Activated CD4-positive, alpha-beta T cell treated with anti-CD3 and anti-CD28 coated beads, Interleukin-2, Interleukin-6, amounts not matched to agents 100 ng/mL and 50 ng/mL, durations not matched to agents 16 hours and 8 hours (primary cell): ENCODE measurements at regions not wholly inside any gene's neighbourhood (a gene's known extent, or its start where the extent isn't known, plus 50 kb on each side); places are given as distances from the start of the nearest gene placed in this dataset.
"Not testable (repeated sequence)": the region's sequence is repeated elsewhere in the genome, so short reads cannot be mapped to it uniquely, and the experiment has no call there.

Experiments used
- DNase-seq: peaks from one replicate; pipeline ENCODE4 v3.0.0-alpha.2; 2020

DNA sequence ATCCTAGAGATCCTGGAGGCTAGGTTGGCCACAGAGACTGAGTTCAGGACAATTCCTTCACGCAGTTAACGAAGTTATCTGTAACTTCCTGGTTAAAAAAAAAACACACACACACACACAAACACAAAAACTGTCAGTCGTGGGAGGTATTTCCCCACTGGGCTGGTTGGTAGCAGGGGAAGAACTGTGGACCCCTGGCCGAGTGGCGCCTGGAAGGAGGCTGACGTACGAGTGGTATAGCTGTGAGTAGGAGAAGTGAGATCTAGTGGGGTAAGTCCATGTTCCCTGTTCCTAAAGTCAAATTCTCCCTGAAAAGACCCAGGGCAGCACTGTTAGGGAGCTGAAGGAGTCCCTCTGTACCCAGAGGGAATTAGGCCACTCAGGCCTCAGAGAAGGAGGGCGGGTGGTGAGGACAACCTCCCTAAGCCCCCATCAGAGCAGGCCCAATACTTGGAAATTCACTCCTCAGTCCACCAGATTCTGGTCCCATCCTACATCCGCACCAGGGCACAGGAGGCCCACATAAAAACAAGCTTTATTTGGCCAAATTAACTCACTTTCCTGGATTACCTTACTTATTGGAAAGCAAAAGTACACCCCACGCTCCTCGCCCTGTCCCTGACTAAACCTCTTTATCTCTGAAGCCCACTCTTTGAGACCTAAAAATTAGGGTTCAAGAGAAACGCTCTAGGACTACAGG is 108.3 kb upstream of the FOXD4L5 start:
- DNase-seq = not testable (repeated sequence)

DNA sequence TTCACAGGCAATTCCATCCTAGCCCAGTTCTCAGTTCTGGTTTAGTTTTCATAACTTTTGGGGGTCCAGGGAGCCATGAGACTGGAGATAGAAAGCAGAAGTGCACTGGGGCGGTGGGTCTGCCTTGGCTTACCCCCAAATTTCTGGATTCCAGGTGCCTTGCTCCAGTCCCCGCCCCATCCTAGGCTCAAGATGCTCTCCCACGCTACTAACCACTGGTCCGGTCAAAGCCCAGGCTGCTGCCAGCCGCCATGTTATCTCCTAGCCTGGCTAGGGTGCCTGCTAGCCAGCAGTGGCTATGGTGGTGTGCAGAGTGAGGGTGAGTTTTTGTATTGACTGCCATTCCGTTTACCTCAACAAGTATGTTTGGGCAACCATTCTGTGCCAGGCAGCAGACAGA is 107.6 kb upstream of the FOXD4L5 start:
- DNase-seq = not testable (repeated sequence)

DNA sequence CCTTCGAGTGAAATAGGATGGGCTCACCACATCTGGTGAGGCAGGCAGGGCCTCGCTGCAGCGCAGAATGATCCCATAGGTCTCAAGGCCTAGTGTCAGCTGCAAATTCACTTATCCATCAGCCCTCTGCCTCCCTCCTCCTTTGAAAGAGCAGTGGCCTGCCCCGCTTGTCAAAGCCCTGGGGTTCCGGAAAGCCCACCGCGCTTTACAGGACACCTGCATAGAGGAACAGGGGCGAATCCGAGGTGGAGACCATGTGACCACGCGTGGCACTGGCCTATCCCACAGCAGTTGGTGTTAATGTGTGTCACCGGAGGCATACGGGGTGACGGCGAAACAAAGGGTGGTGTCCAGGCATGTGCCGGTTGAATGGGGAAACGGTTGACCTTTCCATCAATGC is 104.7 kb upstream of the FOXD4L5 start:
- peak; percentile 22 for DNase-seq

DNA sequence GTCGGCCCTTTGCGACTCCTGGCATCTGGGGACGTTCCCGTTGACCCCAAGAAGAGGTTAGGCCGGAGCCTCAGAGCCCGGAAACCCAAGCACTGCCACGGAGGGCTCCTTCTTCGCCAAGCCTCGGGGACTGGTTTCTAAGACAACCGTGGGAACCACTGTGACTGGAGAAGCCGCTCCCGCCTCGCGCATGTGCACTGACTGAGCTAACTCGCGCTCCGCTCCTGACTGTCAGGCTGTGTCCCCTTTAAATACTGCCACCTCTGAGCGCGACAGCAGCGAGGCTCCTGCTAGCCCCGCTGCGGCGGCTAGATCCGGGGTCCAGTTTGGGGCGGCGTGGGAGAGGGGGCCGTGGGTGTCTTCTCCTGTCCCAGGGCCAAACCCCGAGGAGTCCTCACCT is 104.2 kb upstream of the FOXD4L5 start:
- DNase-seq = not testable (repeated sequence)

DNA sequence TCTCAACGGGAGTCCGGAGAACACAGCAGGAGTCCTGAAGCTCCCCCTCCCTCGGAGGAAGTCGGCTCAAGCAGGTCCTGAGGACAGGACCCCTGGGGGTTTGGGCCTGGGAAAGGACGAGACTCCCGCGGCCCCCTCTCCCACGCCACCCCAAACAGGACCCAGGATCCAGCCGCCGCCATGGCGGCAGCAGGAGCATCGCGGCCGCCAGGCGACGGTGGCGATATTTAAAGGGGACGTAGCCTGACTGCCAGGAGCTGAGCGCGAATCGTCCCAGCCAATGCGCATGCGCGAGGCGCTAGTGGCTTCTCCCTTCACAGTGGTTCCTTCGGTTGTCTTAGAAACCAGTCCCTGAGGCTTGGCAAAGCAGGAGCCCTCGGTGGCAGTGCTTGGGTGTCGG is 101.7 kb upstream of the FOXD4L5 start:
- DNase-seq = peak; percentile 79

DNA sequence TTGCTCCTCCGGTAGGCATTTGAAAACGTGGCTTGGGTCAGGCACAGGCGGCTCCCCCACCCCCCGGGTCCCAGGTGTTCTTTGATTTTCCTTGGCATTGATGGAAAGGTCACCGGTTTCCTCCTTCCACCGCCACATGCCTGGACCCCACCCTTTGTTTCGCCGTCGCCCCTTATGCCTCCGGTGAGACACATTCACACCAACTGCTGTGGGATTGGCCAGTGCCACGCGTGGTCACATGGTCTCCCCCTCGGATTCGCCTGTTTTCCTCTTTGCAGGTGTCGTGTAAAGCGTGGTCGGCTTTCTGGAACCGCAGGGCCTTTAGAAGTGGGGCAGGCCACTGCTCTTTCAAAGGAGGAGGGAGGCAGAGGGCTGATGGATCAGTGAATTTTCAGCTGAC is 101.2 kb upstream of the FOXD4L5 start:
- not testable (repeated sequence) for DNase-seq

DNA sequence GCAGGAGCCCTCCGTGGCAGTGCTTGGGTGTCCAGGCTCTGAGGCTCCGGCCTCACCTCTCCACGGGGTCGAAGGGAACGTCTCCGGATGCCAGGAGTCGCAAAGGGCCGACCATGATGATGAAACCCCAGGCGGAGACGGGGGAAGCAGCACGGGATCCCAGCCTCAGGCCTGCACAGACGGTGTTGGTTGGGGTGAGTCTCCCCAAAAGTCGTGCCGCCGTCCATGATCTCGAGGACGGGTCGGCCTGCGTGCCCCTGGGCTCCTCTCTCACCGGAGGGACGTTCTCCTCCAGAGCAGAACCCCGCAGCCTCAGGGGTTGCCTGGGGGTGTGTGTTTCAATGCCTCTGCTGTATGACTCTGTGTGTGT is 100.6 kb upstream of the FOXD4L5 start:
- not testable (repeated sequence) for DNase-seq

DNA sequence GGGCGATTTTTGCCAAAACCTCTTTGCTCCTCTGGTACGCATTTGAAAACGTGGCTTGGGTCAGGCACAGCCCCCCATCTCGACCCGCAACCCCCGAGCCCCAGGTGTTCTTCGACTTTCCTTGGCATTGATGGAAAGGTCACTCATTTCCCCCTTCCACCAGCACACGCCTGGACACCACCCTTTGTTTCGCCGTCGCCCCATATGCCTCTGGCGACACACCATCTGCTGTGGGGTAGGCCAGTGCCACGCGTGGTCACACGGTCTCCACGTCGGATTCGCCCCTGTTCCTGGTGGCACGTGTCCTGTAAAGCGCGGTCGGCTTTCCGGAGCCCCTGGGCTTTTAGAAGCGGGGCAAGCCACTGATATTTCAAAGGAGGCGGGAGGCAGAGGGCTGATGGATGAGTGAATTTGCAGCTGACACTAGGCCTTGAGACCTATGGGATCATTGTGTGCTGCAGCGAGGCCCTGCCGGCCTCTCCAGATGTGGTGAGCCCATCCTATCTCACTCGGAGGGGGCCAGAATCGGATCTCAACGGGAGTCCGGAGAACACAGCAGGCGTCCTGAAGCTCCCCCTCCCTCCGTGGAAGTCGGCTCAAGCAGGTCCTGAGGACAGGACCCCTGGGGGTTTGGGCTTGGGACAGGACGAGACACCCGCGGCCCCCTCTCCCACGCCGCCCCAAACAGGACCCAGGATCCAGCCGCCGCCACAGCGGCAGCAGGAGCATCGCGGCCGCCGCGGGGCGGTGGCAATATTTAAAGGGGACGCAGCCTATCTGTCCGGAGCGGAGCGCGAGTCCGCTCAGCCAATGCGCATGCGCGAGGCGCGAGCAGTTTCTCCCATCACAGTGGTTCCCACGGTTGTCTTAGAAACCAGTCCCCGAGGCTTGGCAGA is 100.0 kb upstream of the FOXD4L5 start:
- not testable (repeated sequence) for DNase-seq

DNA sequence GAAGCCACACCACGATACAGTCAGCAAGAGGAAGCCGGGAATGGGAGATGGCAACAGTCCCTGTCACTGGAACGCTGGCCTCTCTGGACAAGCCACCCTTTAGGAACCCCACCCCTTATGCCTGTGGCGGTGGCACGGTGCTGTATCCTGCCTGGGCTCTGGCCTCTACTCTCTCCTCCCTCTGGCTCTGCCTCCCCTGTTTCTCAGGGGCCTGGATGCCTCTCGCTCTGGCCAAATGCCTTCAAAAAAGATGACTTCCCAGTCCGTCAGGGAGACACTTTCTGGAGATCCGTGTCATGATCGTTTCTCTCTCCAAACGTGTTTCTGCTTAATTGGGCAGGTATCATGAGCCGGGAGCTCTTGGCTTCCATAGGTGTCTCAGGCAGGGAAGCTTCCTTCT is 99.1 kb upstream of the FOXD4L5 start:
- not testable (repeated sequence) for DNase-seq

DNA sequence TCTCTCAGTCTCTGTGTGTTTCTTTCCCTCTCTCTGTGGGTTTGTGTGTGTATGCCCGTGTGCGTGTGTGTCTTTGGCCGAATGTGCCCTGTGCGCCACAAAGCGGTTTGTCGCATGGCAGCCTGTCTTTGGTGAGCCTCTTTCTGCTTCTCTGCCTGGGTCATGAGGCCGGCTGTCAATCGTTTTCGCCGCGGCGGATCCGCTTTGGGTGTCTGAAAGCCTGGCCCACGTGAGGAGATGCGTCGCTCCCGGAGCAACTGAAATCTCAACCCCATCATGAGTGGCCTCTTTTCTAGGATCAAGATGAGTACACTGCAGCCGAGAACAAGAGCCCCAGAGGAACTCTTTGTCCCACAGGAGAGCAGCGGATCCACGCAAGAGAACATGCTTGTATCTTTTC is 98.6 kb upstream of the FOXD4L5 start:
- DNase-seq = not testable (repeated sequence)

DNA sequence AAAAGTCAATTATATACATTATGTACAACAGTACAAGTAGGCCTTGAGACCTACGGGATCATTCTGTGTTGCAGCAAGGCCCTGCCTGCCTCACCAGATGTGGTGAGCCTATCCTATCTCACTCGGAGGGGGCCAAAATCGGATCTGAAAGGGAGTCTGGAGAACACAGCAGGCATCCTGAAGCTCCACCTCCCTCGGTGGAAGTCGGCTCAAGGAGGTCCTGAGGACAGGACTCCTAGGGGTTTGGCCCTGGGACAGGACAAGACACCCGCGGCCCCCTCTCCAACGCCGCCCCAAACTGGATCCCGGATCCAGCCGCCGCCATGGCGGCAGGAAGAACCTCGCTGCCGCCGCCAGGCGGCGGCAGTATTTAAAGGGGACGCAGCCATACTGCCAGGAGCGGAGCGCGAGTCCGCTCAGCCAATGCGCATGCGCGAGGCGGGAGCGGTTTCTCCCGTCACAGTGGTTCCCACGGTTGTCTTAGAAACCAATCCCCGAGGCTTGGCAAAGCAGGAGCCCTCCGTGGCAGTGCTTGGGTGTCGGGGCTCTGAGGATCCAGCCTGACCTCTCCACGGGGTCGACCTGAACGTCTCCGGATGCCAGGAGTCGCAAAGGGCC is 97.8 kb upstream of the FOXD4L5 start:
- DNase-seq = not testable (repeated sequence)
